H9 (cell line): ENCODE measurements at regions not wholly inside any gene's neighbourhood (a gene's known extent, or its start where the extent isn't known, plus 50 kb on each side); places are given as distances from the start of the nearest gene placed in this dataset.

Experiments
- DNase-seq: peaks from one replicate; pipeline ENCODE4 v3.0.0-alpha.2; 2017
- H2AFZ ChIP-seq: one replicate; pipeline ENCODE4 v1.6.1; 2013; ENCODE audit warnings: mild to moderate bottlenecking, low read length, control low read depth, moderate library complexity
- H2AK5ac ChIP-seq: 2 replicates; pipeline ENCODE4 v1.6.1; 2013; ENCODE audit warnings: low read length, control low read depth, mixed read lengths; ENCODE audit not compliant: insufficient read length
- H2BK120ac ChIP-seq: one replicate; pipeline ENCODE4 v1.6.1; 2013; ENCODE audit warnings: low read depth, mild to moderate bottlenecking, low read length, control low read depth, inconsistent platforms; ENCODE audit not compliant: poor library complexity, severe bottlenecking
- H2BK12ac ChIP-seq: 2 replicates; pipeline ENCODE4 v1.6.1; 2013; ENCODE audit warnings: low read length, control low read depth, mixed read lengths, low read depth; ENCODE audit not compliant: insufficient read length
- H2BK15ac ChIP-seq: 2 replicates; pipeline ENCODE4 v1.6.1; 2013; ENCODE audit warnings: low read depth, low read length, control low read depth
- H2BK20ac ChIP-seq: one replicate; pipeline ENCODE4 v1.6.1; 2013; ENCODE audit warnings: low read depth, mild to moderate bottlenecking, low read length, control low read depth, inconsistent platforms; ENCODE audit not compliant: poor library complexity, severe bottlenecking
- H2BK5ac ChIP-seq: 2 replicates; pipeline ENCODE4 v1.6.1; 2013; ENCODE audit warnings: low read length, control low read depth, mixed read lengths; ENCODE audit not compliant: insufficient read length
- H3K14ac ChIP-seq: 2 replicates; pipeline ENCODE4 v1.6.1; 2013; ENCODE audit warnings: low read length, control low read depth; ENCODE audit not compliant: insufficient read depth
- H3K18ac ChIP-seq: 2 replicates; pipeline ENCODE4 v1.6.1; 2013; ENCODE audit warnings: low read depth, mild to moderate bottlenecking, mixed read lengths, low read length, control low read depth; ENCODE audit not compliant: insufficient read length
- H3K23ac ChIP-seq: 2 replicates; pipeline ENCODE4 v1.6.1; 2013; ENCODE audit warnings: low read length, control low read depth, mixed read lengths, low read depth; ENCODE audit not compliant: insufficient read length
- H3K23me2 ChIP-seq: 2 replicates; pipeline ENCODE4 v1.6.1; 2013; ENCODE audit warnings: low read depth, mild to moderate bottlenecking, mixed read lengths, low read length, control low read depth; ENCODE audit not compliant: insufficient read length, poor library complexity, severe bottlenecking
- H3K27ac ChIP-seq: 2 replicates; pipeline ENCODE4 v1.5.1; 2013; ENCODE audit warnings: low read length, control low read depth, mixed read lengths, low read depth; ENCODE audit not compliant: insufficient read length
- H3K27me3 ChIP-seq: 2 replicates; pipeline ENCODE4 v1.6.1; 2013; ENCODE audit warnings: low read length, control low read depth, inconsistent platforms; ENCODE audit not compliant: insufficient read depth
- H3K4ac ChIP-seq: 2 replicates; pipeline ENCODE4 v1.6.1; 2013; ENCODE audit warnings: low read depth, mild to moderate bottlenecking, control low read depth, inconsistent platforms, low read length, moderate library complexity
- H3K4me1 ChIP-seq: 2 replicates; pipeline ENCODE4 v1.6.1; 2013; ENCODE audit warnings: low read length, control low read depth, inconsistent platforms; ENCODE audit not compliant: insufficient read depth
- H3K4me2 ChIP-seq: 2 replicates; pipeline ENCODE4 v1.6.1; 2013; ENCODE audit warnings: low read length, control low read depth, mixed read lengths; ENCODE audit not compliant: insufficient read length, insufficient read depth
- H3K56ac ChIP-seq: 2 replicates; pipeline ENCODE4 v1.6.1; 2013; ENCODE audit warnings: low read depth, mild to moderate bottlenecking, mixed read lengths, low read length, control low read depth; ENCODE audit not compliant: insufficient read length
- H3K79me1 ChIP-seq: 2 replicates; pipeline ENCODE4 v1.6.1; 2013; ENCODE audit warnings: low read depth, mild to moderate bottlenecking, moderate library complexity, low read length, control low read depth, inconsistent platforms; ENCODE audit not compliant: insufficient read depth, poor library complexity, severe bottlenecking
- H3K79me2 ChIP-seq: 2 replicates; pipeline ENCODE4 v1.6.1; 2013; ENCODE audit warnings: low read length, control low read depth, inconsistent platforms; ENCODE audit not compliant: insufficient read depth
- H3K9ac ChIP-seq: 2 replicates; pipeline ENCODE4 v1.6.1; 2013; ENCODE audit warnings: low read length, control low read depth, mixed read lengths; ENCODE audit not compliant: insufficient read length; ENCODE audit errors: extremely low read depth
- H3K9me3 ChIP-seq: one replicate; pipeline ENCODE4 v1.6.1; 2013; ENCODE audit warnings: low read depth, low read length, inconsistent platforms; ENCODE audit not compliant: control insufficient read depth
- H3T11ph ChIP-seq: one replicate; pipeline ENCODE4 v1.6.1; 2013; ENCODE audit warnings: mild to moderate bottlenecking, low read length, control low read depth, inconsistent platforms
- H4K20me1 ChIP-seq: one replicate; pipeline ENCODE4 v1.6.1; 2013; ENCODE audit not compliant: control insufficient read depth, insufficient read length, insufficient read depth
- H4K5ac ChIP-seq: 2 replicates; pipeline ENCODE4 v1.6.1; 2013; ENCODE audit warnings: low read depth, mild to moderate bottlenecking, mixed read lengths, low read length, control low read depth; ENCODE audit not compliant: insufficient read length
- H4K8ac ChIP-seq: replicated peaks from 2 replicates; pipeline ENCODE4 v1.6.1; 2013; ENCODE audit warnings: low read length, control low read depth, mixed read lengths, low read depth; ENCODE audit not compliant: insufficient read length
- H4K91ac ChIP-seq: 2 replicates; pipeline ENCODE4 v1.6.1; 2013; ENCODE audit warnings: low read depth, mild to moderate bottlenecking, moderate library complexity, mixed read lengths, low read length, control low read depth; ENCODE audit not compliant: insufficient read length
- H3K27ac Mint-ChIP-seq, 3 experiments: 2 replicates in 2 of 3; 3 replicates in 1 of 3; pipeline ENCODE4 v1.8.0; 2020 to 2021; ENCODE audit warnings: mixed read lengths in 3 of 3, mild to moderate bottlenecking in 1 of 3, moderate library complexity in 1 of 3
- H3K27me3 Mint-ChIP-seq: 2 replicates; pipeline ENCODE4 v1.8.0; 2021; ENCODE audit warnings: low read depth, mild to moderate bottlenecking, moderate library complexity, mixed read lengths
- H3K36me3 Mint-ChIP-seq, 3 experiments: 2 replicates in 2 of 3; 3 replicates in 1 of 3; pipeline ENCODE4 v1.8.0; 2020 to 2021; ENCODE audit warnings: low read depth in 3 of 3, mixed read lengths in 3 of 3; ENCODE audit not compliant: insufficient read depth in 1 of 3
- H3K4me1 Mint-ChIP-seq, 2 experiments: 2 replicates each; pipeline ENCODE4 v1.8.0; 2020; ENCODE audit warnings: mixed read lengths in 2 of 2
- H3K4me3 Mint-ChIP-seq, 2 experiments: 2 replicates in 1 of 2; 3 replicates in 1 of 2; pipeline ENCODE4 v1.8.0; 2020 to 2021; ENCODE audit warnings: mild to moderate bottlenecking in 2 of 2, mixed read lengths in 2 of 2, moderate library complexity in 1 of 2
- H3K9me3 Mint-ChIP-seq, 2 experiments: 2 replicates in 1 of 2; 3 replicates in 1 of 2; pipeline ENCODE4 v1.8.0; 2020; ENCODE audit warnings: mild to moderate bottlenecking in 2 of 2, mixed read lengths in 2 of 2, moderate library complexity in 1 of 2
- WGBS: extraction: QIAGEN DNeasy Blood & Tissue Kit; methylation state at CpG from one replicate; pipeline ENCODE4 v1.1.7; 2013; ENCODE audit warnings: missing lambda C conversion rate, low lambda C conversion rate, mixed read lengths; ENCODE audit not compliant: insufficient read length; ENCODE audit errors: extremely low coverage; 5-methylcytosine and 5-hydroxymethylcytosine counted together
- TF ChIP-seq, protein P1 (sequence below): fragments of 200-600 bp; sonication (generic); conservative IDR thresholded peaks from 3 replicates; pipeline ENCODE4 v1.8.0; 2021; ENCODE audit warnings: antibody characterized with exemption, mild to moderate bottlenecking

DNA sequence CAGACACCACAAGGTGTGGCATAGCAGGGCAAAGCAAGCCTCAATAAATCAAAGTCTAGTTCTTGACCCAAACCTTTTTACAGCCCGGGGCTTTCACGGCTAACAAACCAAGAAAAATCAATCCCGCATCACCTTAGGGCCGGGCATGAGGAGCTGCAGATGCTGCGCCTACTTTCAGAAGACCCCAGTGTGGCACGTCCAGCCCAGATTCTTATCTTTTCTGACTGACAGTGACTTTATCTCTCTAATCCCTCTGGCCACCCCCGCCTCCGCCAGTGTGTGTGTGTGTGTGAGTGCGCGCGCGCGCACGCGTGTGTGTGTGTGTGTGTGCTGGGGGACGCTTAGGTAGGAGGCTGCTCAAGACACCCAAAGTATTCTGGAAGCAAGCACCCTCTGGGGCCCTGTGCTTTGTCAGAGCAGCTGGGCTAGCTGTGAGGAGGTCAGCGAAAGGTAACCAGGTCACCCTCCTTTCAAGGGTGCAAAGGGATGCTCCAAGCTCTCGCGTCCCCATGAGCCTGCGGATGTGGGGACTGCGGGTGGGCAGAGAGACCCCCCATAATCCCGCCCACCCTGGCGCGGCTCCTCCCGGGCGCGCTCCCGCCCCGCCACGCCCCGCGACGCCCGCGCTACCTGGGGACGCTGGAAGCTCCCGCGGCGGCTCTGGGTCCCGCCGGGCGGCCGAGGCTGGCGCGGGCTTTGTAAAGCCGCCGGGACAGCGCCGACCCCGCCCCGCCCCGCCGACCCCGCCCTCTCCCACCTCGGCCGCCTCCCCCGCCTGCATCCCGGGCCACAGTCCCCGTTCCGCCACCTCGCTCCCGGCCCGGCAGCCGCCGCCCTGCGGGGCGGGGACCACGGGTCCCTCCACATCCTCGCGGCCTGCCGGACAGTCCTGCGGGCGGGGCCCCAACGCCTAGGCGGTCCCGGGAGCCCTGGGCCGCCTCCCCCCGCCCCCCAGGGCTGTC lies 57.1 kb upstream of the RHOBTB1 start:
- Histone ChIP-seq H3K9ac (peak overlapping the region; percentile 56), H3K18ac (peak overlapping the region; percentile 40), H3K27me3 (no peaks in the 10 kb centered on the region), H4K5ac (no peak overlapping the region), H3K4me2 (peak overlapping the region; percentile 75), H2BK12ac (no peak overlapping the region), H3K4ac (no peak overlapping the region), H3K27ac (no peak overlapping the region), H3K14ac (no peak overlapping the region; the same call in 1 of the 2 replicates), H3K79me2 (no peaks in the 10 kb centered on the region), H3K79me1 (no peaks in the 10 kb centered on the region), H3K56ac (no peak overlapping the region), H2BK15ac (no peak overlapping the region), H3K9me3 (no peaks in the 10 kb centered on the region), H3K23ac (no peak overlapping the region), H3T11ph (no peak overlapping the region), H2BK20ac (no peak overlapping the region), H4K91ac (no peak overlapping the region), H2AK5ac (no peak overlapping the region), H3K23me2 (peaks cover 8% of the 10 kb centered on the region), H4K8ac (no peak overlapping the region), H4K20me1 (no peaks in the 10 kb centered on the region), H2BK5ac (no peak overlapping the region), H3K4me1 (no peaks in the 10 kb centered on the region; the same call in 1 of the 2 replicates), H2BK120ac (no peak overlapping the region), H2AFZ (no peak overlapping the region)
- TF ChIP-seq, protein P1, sequence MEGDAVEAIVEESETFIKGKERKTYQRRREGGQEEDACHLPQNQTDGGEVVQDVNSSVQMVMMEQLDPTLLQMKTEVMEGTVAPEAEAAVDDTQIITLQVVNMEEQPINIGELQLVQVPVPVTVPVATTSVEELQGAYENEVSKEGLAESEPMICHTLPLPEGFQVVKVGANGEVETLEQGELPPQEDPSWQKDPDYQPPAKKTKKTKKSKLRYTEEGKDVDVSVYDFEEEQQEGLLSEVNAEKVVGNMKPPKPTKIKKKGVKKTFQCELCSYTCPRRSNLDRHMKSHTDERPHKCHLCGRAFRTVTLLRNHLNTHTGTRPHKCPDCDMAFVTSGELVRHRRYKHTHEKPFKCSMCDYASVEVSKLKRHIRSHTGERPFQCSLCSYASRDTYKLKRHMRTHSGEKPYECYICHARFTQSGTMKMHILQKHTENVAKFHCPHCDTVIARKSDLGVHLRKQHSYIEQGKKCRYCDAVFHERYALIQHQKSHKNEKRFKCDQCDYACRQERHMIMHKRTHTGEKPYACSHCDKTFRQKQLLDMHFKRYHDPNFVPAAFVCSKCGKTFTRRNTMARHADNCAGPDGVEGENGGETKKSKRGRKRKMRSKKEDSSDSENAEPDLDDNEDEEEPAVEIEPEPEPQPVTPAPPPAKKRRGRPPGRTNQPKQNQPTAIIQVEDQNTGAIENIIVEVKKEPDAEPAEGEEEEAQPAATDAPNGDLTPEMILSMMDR: no peak
- no peaks in the 10 kb centered on the region for H3K36me3 Mint-ChIP-seq
- no CpG with 5 or more reads among the region's 78 CpGs for WGBS
- peaks cover 68% of the 10 kb centered on the region for H3K27me3 Mint-ChIP-seq
- H3K4me1 Mint-ChIP-seq: peaks cover 5 to 8% of the 10 kb centered on the region in 2 experiments
- no peak overlapping the region for H3K27ac Mint-ChIP-seq
- peak; percentile 70 for DNase-seq
- peak overlapping the region; percentile 80 to 89 for H3K4me3 Mint-ChIP-seq
- H3K9me3 Mint-ChIP-seq: no peaks in the 10 kb centered on the region; a peak in 1 of 5 replicates
